ENCODE measurements at regions not wholly inside any gene's neighbourhood (a gene's known extent, or its start where the extent isn't known, plus 50 kb on each side); places are given as distances from the start of the nearest gene placed in this dataset.

GRCh38 chr2:198774576-198774975 is 683.2 kb downstream of the SATB2 start:
- no peaks in the 10 kb centered on the region for H3K9me3 Mint-ChIP-seq
- no peaks in the 10 kb centered on the region for H3K4me1 Mint-ChIP-seq (ENCODE audit: low read depth)
- no peak overlapping the region for H3K4me3 ChIP-seq (ENCODE audit: low read length)
- ATAC-seq (ENCODE audit: poor library complexity) (no peak), DNase-seq (no peak)
- CTCF ChIA-PET: no interaction called here
- H3K4me1 ChIP-seq (ENCODE audit: insufficient read depth, low read length): no peaks in the 10 kb centered on the region
- H3K27me3 Mint-ChIP-seq: no peaks in the 10 kb centered on the region
- no peak overlapping the region for H3K4me3 Mint-ChIP-seq
- H3K27me3 ChIP-seq (ENCODE audit: control insufficient read depth in 1 of 2, insufficient read depth in 2 of 2, low read length in 2 of 2): no peaks in the 10 kb centered on the region
- H3K27ac Mint-ChIP-seq: no peak overlapping the region
- TF ChIP-seq, protein P1, sequence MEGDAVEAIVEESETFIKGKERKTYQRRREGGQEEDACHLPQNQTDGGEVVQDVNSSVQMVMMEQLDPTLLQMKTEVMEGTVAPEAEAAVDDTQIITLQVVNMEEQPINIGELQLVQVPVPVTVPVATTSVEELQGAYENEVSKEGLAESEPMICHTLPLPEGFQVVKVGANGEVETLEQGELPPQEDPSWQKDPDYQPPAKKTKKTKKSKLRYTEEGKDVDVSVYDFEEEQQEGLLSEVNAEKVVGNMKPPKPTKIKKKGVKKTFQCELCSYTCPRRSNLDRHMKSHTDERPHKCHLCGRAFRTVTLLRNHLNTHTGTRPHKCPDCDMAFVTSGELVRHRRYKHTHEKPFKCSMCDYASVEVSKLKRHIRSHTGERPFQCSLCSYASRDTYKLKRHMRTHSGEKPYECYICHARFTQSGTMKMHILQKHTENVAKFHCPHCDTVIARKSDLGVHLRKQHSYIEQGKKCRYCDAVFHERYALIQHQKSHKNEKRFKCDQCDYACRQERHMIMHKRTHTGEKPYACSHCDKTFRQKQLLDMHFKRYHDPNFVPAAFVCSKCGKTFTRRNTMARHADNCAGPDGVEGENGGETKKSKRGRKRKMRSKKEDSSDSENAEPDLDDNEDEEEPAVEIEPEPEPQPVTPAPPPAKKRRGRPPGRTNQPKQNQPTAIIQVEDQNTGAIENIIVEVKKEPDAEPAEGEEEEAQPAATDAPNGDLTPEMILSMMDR (IDR thresholded peaks at IDR 0.05): no peak
- intact Hi-C loops (cut with DNase I, micrococcal nuclease): no loop called here
- H3K27ac ChIP-seq (ENCODE audit: low read depth in 1 of 2, low read length in 2 of 2): no peak overlapping the region
- no peaks in the 10 kb centered on the region for H3K36me3 Mint-ChIP-seq (ENCODE audit: low read depth)
- no peaks in the 10 kb centered on the region for H3K9me3 ChIP-seq (ENCODE audit: control insufficient read depth in 1 of 2, insufficient read depth in 1 of 2, low read length in 2 of 2)
- no peaks in the 10 kb centered on the region for H3K36me3 ChIP-seq (ENCODE audit: insufficient read depth, low read length)
- POLR2A ChIA-PET: no interaction called here

DNA sequence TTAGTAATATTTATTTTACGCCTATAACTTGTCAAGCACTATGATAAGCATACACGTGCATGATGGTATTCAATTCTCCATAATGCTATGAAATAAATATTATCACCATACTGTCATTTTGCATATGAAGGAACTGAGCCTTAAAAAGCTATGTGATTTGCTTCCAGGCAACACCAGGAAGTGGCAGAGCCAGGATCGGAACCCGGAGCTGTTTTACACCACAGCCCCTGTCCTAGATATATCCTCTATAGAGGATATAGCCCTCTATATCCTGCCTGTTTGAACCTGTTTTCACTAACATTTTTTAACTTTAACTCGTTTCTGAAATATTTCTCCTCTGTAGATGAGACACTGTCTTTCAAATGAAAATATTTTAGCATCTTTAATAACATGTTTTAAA is 690.0 kb downstream of the SATB2 start:
- TF ChIP-seq, protein P1 (IDR thresholded peaks at IDR 0.05): no peak
- Mint-ChIP-seq H3K27ac (no peak overlapping the region), H3K27me3 (no peaks in the 10 kb centered on the region), H3K4me3 (no peak overlapping the region), H3K36me3 (ENCODE audit: low read depth) (no peaks in the 10 kb centered on the region), H3K4me1 (ENCODE audit: low read depth) (no peaks in the 10 kb centered on the region), H3K9me3 (no peaks in the 10 kb centered on the region)
- Histone ChIP-seq H3K27ac (ENCODE audit: low read depth in 1 of 2, low read length in 2 of 2) (no peak overlapping the region), H3K9me3 (ENCODE audit: control insufficient read depth in 1 of 2, insufficient read depth in 1 of 2, low read length in 2 of 2) (no peaks in the 10 kb centered on the region), H3K27me3 (ENCODE audit: control insufficient read depth in 1 of 2, insufficient read depth in 2 of 2, low read length in 2 of 2) (no peaks in the 10 kb centered on the region), H3K4me1 (ENCODE audit: insufficient read depth, low read length) (no peaks in the 10 kb centered on the region), H3K36me3 (ENCODE audit: insufficient read depth, low read length) (no peaks in the 10 kb centered on the region), H3K4me3 (ENCODE audit: low read length) (no peak overlapping the region)
- intact Hi-C loops (cut with DNase I, micrococcal nuclease): no loop called here
- no peak for ATAC-seq (ENCODE audit: poor library complexity)
- ChIA-PET POLR2A (no interaction called here), CTCF (no interaction called here)
- DNase-seq: no peak

- ChIA-PET POLR2A (no interaction called here), CTCF (no interaction called here)
- TF ChIP-seq, protein P1 (IDR thresholded peaks at IDR 0.05): no peak
- Mint-ChIP-seq H3K9me3 (no peaks in the 10 kb centered on the region), H3K4me1 (ENCODE audit: low read depth) (no peaks in the 10 kb centered on the region), H3K36me3 (ENCODE audit: low read depth) (no peaks in the 10 kb centered on the region), H3K4me3 (no peak overlapping the region), H3K27me3 (peaks cover 3% of the 10 kb centered on the region), H3K27ac (no peak overlapping the region)
- no peak for DNase-seq
- intact Hi-C loops (cut with DNase I, micrococcal nuclease): no loop called here
- no peaks in the 10 kb centered on the region for H3K9me3 ChIP-seq (ENCODE audit: control insufficient read depth in 1 of 2, insufficient read depth in 1 of 2, low read length in 2 of 2)
- no peak for ATAC-seq (ENCODE audit: poor library complexity)
- no peak overlapping the region for H3K4me3 ChIP-seq (ENCODE audit: low read length)
- no peaks in the 10 kb centered on the region for H3K4me1 ChIP-seq (ENCODE audit: insufficient read depth, low read length)
- no peaks in the 10 kb centered on the region for H3K27me3 ChIP-seq (ENCODE audit: control insufficient read depth in 1 of 2, insufficient read depth in 2 of 2, low read length in 2 of 2)
- no peak overlapping the region for H3K27ac ChIP-seq (ENCODE audit: low read depth in 1 of 2, low read length in 2 of 2)
- H3K36me3 ChIP-seq (ENCODE audit: insufficient read depth, low read length): no peaks in the 10 kb centered on the region
These were observed 693.9 kb downstream of the SATB2 start for GRCh38 chr2:198763793-198764192.
